Left ventricle myocardium inferior (tissue), 1 donor: ENCODE measurements at regions not wholly inside any gene's neighbourhood (a gene's known extent, or its start where the extent isn't known, plus 50 kb on each side); places are given as distances from the start of the nearest gene placed in this dataset.
A peak's percentile ranks its signal among the peaks of the same experiment; 100 is the strongest.

Source experiments
- DNase-seq: peaks from one replicate; pipeline ENCODE4 v3.0.0-alpha.2; 2020
- H3K27ac ChIP-seq: fragments of 200-600 bp; replicated peaks from 2 replicates; pipeline ENCODE4 v1.8.0; 2021
- H3K27me3 ChIP-seq: fragments of 200-600 bp; 2 replicates; pipeline ENCODE4 v1.8.0; 2021; ENCODE audit warnings: low read depth
- H3K36me3 ChIP-seq: fragments of 200-600 bp; 2 replicates; pipeline ENCODE4 v1.8.0; 2021
- H3K4me1 ChIP-seq: fragments of 200-600 bp; 2 replicates; pipeline ENCODE4 v1.8.0; 2021
- H3K4me3 ChIP-seq: fragments of 200-600 bp; 2 replicates; pipeline ENCODE4 v1.8.0; 2021; ENCODE audit warnings: mild to moderate bottlenecking, moderate library complexity
- H3K9me3 ChIP-seq: fragments of 200-600 bp; replicated peaks from 2 replicates; pipeline ENCODE4 v1.8.0; 2021
- intact Hi-C: fragments of 100-400 bp; cut with micrococcal nuclease; formaldehyde crosslinking; loops from one replicate; pipeline ENCODE4 v1.11.0; 2022
- TF ChIP-seq, protein P1 (sequence below): fragments of 200-600 bp; IDR thresholded peaks from 2 replicates; pipeline ENCODE4 v1.8.0; 2021; ENCODE audit warnings: antibody characterized with exemption, mild to moderate bottlenecking, borderline replicate concordance
- donor health status: DM: no; HTN: yes; CAD: no; lungs with severe emphysema.

DNA sequence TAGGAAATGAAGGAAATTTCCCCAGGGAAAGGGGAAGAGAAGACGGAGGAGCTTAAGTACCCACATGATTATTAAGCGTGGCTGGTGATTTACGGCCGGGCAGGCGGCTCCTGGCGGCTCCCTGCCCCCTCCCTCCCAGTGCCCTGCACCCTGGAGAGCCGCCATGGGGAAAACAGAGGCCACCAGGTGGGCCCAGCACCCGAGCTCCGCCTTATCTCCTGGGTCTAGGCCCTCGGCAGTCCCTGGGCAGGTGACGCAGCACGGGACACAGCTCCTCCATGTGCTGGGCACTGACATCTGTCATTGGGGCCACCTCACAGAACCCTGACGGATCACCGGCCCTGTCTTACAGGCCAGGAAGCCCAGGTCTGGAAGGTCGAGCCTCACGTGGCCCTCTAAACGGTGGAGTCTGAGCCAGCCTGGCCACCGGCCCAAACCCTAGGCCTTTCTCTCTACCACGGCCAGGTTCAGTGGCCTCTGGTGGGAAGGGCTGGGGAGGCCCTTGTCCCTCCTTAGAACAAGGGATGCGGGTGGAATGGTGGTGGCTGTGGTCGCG, 60.2 kb upstream of the PPARA start:
- peak; percentile 60 for DNase-seq
- Histone ChIP-seq H3K9me3 (no peaks in the 10 kb centered on the region), H3K27ac (peak overlapping the region; percentile 100), H3K4me1 (peaks cover 100% of the 10 kb centered on the region), H3K36me3 (peaks cover 43% of the 10 kb centered on the region), H3K4me3 (peak overlapping the region; percentile 96), H3K27me3 (no peaks in the 10 kb centered on the region)
- intact Hi-C loops = no loop called here
- TF ChIP-seq, protein P1, sequence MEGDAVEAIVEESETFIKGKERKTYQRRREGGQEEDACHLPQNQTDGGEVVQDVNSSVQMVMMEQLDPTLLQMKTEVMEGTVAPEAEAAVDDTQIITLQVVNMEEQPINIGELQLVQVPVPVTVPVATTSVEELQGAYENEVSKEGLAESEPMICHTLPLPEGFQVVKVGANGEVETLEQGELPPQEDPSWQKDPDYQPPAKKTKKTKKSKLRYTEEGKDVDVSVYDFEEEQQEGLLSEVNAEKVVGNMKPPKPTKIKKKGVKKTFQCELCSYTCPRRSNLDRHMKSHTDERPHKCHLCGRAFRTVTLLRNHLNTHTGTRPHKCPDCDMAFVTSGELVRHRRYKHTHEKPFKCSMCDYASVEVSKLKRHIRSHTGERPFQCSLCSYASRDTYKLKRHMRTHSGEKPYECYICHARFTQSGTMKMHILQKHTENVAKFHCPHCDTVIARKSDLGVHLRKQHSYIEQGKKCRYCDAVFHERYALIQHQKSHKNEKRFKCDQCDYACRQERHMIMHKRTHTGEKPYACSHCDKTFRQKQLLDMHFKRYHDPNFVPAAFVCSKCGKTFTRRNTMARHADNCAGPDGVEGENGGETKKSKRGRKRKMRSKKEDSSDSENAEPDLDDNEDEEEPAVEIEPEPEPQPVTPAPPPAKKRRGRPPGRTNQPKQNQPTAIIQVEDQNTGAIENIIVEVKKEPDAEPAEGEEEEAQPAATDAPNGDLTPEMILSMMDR = no peak

DNA sequence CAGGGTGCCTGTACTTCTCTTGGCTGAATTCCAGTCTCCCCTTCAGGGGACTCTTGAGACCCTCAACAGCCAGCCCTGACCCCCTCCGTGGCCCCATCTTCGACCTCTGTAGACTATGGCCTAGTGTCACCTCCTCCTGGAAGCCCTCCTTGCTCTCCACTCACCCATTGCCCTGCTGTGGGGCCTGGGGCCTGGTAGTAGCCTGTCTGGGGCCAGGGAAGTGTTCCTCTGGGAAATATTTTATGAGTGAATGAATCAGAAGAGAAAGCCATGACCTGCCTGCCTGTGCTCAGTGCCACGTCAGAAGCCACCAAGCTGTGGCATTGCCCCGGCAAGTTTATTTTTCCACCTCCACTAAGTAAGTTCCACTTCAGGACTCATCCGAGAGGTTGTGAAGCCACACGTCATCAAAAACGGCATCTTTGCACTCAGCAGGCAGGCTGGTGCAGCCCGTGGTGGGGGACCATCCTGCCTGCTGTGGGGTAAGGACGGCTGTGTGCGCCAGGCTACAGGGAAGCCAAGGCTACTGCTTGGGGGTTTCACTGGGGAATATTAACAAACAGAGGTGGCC, 59.6 kb upstream of the PPARA start:
- no peaks in the 10 kb centered on the region for H3K9me3 ChIP-seq
- H3K36me3 ChIP-seq = peaks cover 43% of the 10 kb centered on the region
- H3K27me3 ChIP-seq = no peaks in the 10 kb centered on the region
- peak; percentile 15 for DNase-seq
- peak overlapping the region; percentile 96 for H3K4me3 ChIP-seq
- TF ChIP-seq, protein P1 = no peak
- H3K4me1 ChIP-seq = peaks cover 100% of the 10 kb centered on the region
- intact Hi-C loops = no loop called here
- peak overlapping the region; percentile 100 for H3K27ac ChIP-seq

DNA sequence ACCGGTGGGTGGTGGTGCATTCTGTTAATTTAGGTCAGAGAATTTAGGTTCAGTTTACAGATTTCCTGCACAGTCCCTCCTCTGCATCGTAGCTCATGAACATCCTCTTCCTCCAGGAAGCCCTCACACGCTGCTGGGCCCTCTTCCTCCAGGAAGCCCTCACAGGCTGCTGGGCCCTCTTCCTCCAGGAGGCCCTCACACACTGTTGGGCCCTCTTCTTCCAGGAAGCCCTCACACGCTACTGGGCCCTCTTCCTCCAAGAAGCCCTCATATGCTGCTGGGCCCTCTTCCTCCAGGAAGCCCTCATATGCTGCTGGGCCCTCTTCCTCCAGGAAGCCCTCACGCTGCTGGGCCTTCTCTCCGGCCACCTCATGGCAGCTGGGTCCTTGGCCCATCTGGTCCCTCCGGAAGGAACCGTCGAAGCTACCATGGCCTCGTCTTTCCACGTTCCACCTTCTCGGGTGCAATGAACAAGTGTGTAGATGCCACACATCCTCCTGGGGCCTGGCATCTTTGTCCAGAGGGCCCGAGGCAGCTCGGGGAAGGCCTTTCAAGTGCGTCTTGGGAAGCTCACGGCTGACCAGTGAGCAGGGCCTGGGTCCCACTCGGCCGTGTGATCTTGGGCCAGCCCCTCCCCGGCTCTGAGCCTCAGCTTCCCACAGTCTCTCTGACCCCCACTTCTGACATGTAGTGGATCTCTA, 58.9 kb upstream of the PPARA start:
- Histone ChIP-seq H3K27ac (peak overlapping the region; percentile 100), H3K4me1 (peaks cover 100% of the 10 kb centered on the region), H3K36me3 (peaks cover 37% of the 10 kb centered on the region), H3K27me3 (no peaks in the 10 kb centered on the region), H3K4me3 (no peak overlapping the region), H3K9me3 (no peaks in the 10 kb centered on the region)
- intact Hi-C loops = no loop called here
- peak; percentile 12 for DNase-seq
- TF ChIP-seq, protein P1 = no peak

DNA sequence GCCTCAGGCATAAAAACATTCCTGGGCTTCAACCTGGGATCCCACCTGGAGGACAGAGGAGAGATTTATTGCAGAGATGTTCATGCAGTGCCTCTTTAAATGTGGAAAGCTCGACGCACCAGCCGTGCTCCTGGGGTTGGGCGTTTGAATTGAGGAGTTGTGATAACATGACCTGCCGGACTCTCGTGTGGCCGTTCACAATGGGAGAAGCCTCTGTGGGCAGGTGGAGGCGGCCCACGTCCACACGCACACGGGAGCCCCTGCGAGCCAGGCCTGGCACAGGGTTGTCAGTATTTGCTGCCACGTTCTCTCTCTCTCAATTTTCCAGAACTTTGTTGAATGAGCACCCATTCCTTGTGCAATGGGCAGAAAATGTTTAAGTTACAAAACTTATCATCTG, 58.3 kb upstream of the PPARA start:
- no peaks in the 10 kb centered on the region for H3K27me3 ChIP-seq
- TF ChIP-seq, protein P1 = no peak
- no peaks in the 10 kb centered on the region for H3K9me3 ChIP-seq
- peak; percentile 15 for DNase-seq
- no peak overlapping the region for H3K4me3 ChIP-seq
- intact Hi-C loops = no loop called here
- H3K36me3 ChIP-seq = peaks cover 33% of the 10 kb centered on the region
- H3K4me1 ChIP-seq = peaks cover 100% of the 10 kb centered on the region
- H3K27ac ChIP-seq = peak overlapping the region; percentile 100

DNA sequence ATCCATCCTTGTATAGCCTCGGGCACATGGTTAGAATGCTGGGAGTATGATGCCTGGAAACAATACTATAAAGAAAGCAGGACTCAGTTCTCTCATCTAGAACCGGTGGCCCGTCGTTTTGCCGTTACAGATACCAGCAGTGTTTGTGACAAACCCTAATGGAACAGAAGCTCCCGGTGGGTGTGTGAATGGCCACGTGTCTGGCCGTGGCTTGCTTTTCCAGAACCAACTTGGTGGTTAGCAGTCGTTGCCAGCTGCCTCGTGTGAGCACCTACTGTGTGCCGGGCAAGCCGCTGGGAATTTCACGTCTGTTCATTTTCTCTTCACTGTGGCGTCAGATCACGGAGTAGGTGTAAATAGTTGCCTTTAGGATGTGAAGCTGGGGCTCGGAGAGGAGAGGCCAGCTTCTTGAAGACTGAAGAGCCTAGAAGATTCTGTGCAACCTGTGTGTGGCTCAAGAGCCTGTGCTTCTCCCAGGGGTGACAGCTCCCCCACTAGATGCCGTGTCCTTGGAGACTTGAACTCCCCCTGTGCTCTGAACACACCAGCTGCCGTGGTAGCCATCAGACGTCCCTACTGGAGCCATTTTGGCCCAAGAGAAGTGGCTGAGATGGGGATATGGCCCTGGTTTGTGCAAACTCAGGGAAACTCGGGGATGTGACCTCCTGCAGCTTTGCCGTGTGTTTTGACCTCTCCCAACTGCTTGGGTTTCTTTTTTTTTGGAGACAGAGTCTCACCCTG, 57.5 kb upstream of the PPARA start:
- Histone ChIP-seq H3K9me3 (no peaks in the 10 kb centered on the region), H3K4me3 (peak overlapping the region; percentile 14), H3K27ac (peak overlapping the region; percentile 100), H3K27me3 (no peaks in the 10 kb centered on the region), H3K36me3 (peaks cover 33% of the 10 kb centered on the region), H3K4me1 (peaks cover 100% of the 10 kb centered on the region)
- intact Hi-C loops = no loop called here
- TF ChIP-seq, protein P1 = no peak
- DNase-seq = no peak
